Naive thymus-derived CD4-positive, alpha-beta T cell (primary cell): ENCODE measurements at regions not wholly inside any gene's neighbourhood (a gene's known extent, or its start where the extent isn't known, plus 50 kb on each side); places are given as distances from the start of the nearest gene placed in this dataset.
A peak's percentile ranks its signal among the peaks of the same experiment; 100 is the strongest.

ENCODE experiments used
- ATAC-seq: fragments of 150-1000 bp; cut with Tn5 transposase; 2 replicates; pipeline ENCODE4 v1.10.0; 2021; ENCODE audit warnings: mild to moderate bottlenecking, moderate library complexity
- CTCF ChIA-PET: fragments of 350-600 bp; sonication (Branson Sonifier 250); formaldehyde crosslinking; loops from one replicate; lab custom pipeline; 2021; ENCODE audit warnings: antibody characterized with exemption; lab: Charles Lee
- POLR2A ChIA-PET: fragments of 350-600 bp; sonication (Branson Sonifier 250); formaldehyde crosslinking; loops from one replicate; lab custom pipeline; 2021; ENCODE audit warnings: antibody characterized with exemption, inconsistent platforms; lab: Charles Lee
- DNase-seq, 9 donors: peaks; one replicate each; pipeline versions ENCODE4 v3.0.0 to v3.0.0-alpha.2; 2020 to 2022; ENCODE audit warnings: mixed read lengths in 1 of 9
- H3K27ac ChIP-seq: one replicate; pipeline ENCODE4 v1.7.0; 2013; ENCODE audit warnings: mild to moderate bottlenecking, low read depth, low read length, moderate library complexity
- H3K27me3 ChIP-seq, 2 donors: one replicate each; pipeline ENCODE4 v1.7.0; 2013; ENCODE audit warnings: low read length in 2 of 2, mild to moderate bottlenecking in 2 of 2, moderate library complexity in 2 of 2; ENCODE audit not compliant: control insufficient read depth in 2 of 2, insufficient read depth in 2 of 2
- H3K36me3 ChIP-seq, 3 experiments: 1 replicate in 2 of 3; 2 replicates in 1 of 3; pipeline ENCODE4 v1.7.0; 2013; ENCODE audit warnings: low read length in 3 of 3, mild to moderate bottlenecking in 3 of 3, moderate library complexity in 1 of 3; ENCODE audit not compliant: insufficient read depth in 3 of 3, control insufficient read depth in 2 of 3
- H3K4me1 ChIP-seq, 2 donors: one replicate each; pipeline ENCODE4 v1.7.0; 2013; ENCODE audit warnings: low read length in 2 of 2, mild to moderate bottlenecking in 2 of 2, moderate library complexity in 1 of 2; ENCODE audit not compliant: control insufficient read depth in 2 of 2, insufficient read depth in 2 of 2
- H3K4me3 ChIP-seq: 2 replicates; pipeline ENCODE4 v1.7.0; 2013; ENCODE audit warnings: mild to moderate bottlenecking, low read length
- H3K9me3 ChIP-seq, 3 experiments: 1 replicate in 2 of 3; 2 replicates in 1 of 3; pipeline ENCODE4 v1.7.0; 2013; ENCODE audit warnings: low read length in 3 of 3; ENCODE audit not compliant: control insufficient read depth in 2 of 3
- H3K27ac Mint-ChIP-seq, 9 donors: one replicate each; pipeline ENCODE4 v1.8.0; 2020 to 2022; ENCODE audit warnings: mixed read lengths in 9 of 9, mild to moderate bottlenecking in 8 of 9, moderate library complexity in 5 of 9, inconsistent platforms in 2 of 9
- H3K27me3 Mint-ChIP-seq, 5 donors: one replicate each; pipeline ENCODE4 v1.8.0; 2021 to 2022; ENCODE audit warnings: mixed read lengths in 5 of 5, mild to moderate bottlenecking in 1 of 5
- H3K36me3 Mint-ChIP-seq, 5 donors: one replicate each; pipeline ENCODE4 v1.8.0; 2020 to 2022; ENCODE audit warnings: mixed read lengths in 5 of 5, mild to moderate bottlenecking in 3 of 5, inconsistent platforms in 1 of 5
- H3K4me1 Mint-ChIP-seq, 7 donors: one replicate each; pipeline ENCODE4 v1.8.0; 2020 to 2022; ENCODE audit warnings: mixed read lengths in 7 of 7, mild to moderate bottlenecking in 3 of 7, inconsistent platforms in 1 of 7
- H3K4me3 Mint-ChIP-seq, 10 donors: one replicate each; pipeline ENCODE4 v1.8.0; 2020 to 2022; ENCODE audit warnings: mild to moderate bottlenecking in 10 of 10, mixed read lengths in 10 of 10, moderate library complexity in 6 of 10, inconsistent platforms in 2 of 10
- H3K9me3 Mint-ChIP-seq, 11 donors: one replicate each; pipeline ENCODE4 v1.8.0; 2020 to 2022; ENCODE audit warnings: mixed read lengths in 11 of 11, mild to moderate bottlenecking in 4 of 11, inconsistent platforms in 1 of 11, moderate library complexity in 1 of 11
- intact Hi-C, 2 donors: fragments of 100-400 bp; cut with micrococcal nuclease; formaldehyde crosslinking; loops; one replicate each; pipeline ENCODE4 v1.15.1; 2023

- Histone ChIP-seq H3K27ac (no peak overlapping the region), H3K9me3 (no peaks in the 10 kb centered on the region), H3K4me1 (no peaks in the 10 kb centered on the region), H3K36me3 (no peaks in the 10 kb centered on the region), H3K27me3 (no peaks in the 10 kb centered on the region), H3K4me3 (no peak overlapping the region)
- Mint-ChIP-seq H3K27me3 (no peaks in the 10 kb centered on the region), H3K27ac (no peak overlapping the region), H3K4me1 (no peaks in the 10 kb centered on the region), H3K36me3 (no peaks in the 10 kb centered on the region), H3K9me3 (peaks cover 0 to 6% (median 0%) of the 10 kb centered on the region in 11 donors), H3K4me3 (no peak overlapping the region)
- ChIA-PET POLR2A (no interaction called here), CTCF (no interaction called here)
- ATAC-seq (no peak), DNase-seq (no peak)
- intact Hi-C loops: no loop called here
Observed at GRCh38 chr12:20128928-20129327, 239.4 kb upstream of the PDE3A start.

- H3K4me3 Mint-ChIP-seq: no peak overlapping the region
- no peak for DNase-seq
- H3K4me3 ChIP-seq: no peak overlapping the region
- no peaks in the 10 kb centered on the region for H3K36me3 ChIP-seq
- intact Hi-C loops: no loop called here
- H3K27ac ChIP-seq: no peak overlapping the region
- H3K27me3 ChIP-seq: no peaks in the 10 kb centered on the region
- POLR2A ChIA-PET: no interaction called here
- no peaks in the 10 kb centered on the region for H3K4me1 Mint-ChIP-seq
- no peak for ATAC-seq
- no peak overlapping the region for H3K27ac Mint-ChIP-seq
- H3K4me1 ChIP-seq: no peaks in the 10 kb centered on the region
- H3K36me3 Mint-ChIP-seq: no peaks in the 10 kb centered on the region
- H3K9me3 ChIP-seq: no peaks in the 10 kb centered on the region
- CTCF ChIA-PET: no interaction called here
- H3K27me3 Mint-ChIP-seq: no peaks in the 10 kb centered on the region
- H3K9me3 Mint-ChIP-seq: peaks cover 0 to 9% (median 0%) of the 10 kb centered on the region in 11 donors
Observed at GRCh38 chr12:20132818-20133217, 235.5 kb upstream of the PDE3A start.

- intact Hi-C loops: no loop called here
- no peak overlapping the region for H3K4me3 Mint-ChIP-seq
- H3K4me1 Mint-ChIP-seq: no peaks in the 10 kb centered on the region
- no peaks in the 10 kb centered on the region for H3K9me3 ChIP-seq
- H3K4me1 ChIP-seq: no peaks in the 10 kb centered on the region
- DNase-seq: no peak
- ChIA-PET CTCF (no interaction called here), POLR2A (no interaction called here)
- no peaks in the 10 kb centered on the region for H3K36me3 ChIP-seq
- H3K27ac ChIP-seq: no peak overlapping the region
- no peak overlapping the region for H3K27ac Mint-ChIP-seq
- H3K36me3 Mint-ChIP-seq: no peaks in the 10 kb centered on the region
- ATAC-seq: no peak
- peaks cover 0 to 6% (median 0%) of the 10 kb centered on the region in 11 donors for H3K9me3 Mint-ChIP-seq
- H3K4me3 ChIP-seq: no peak overlapping the region
- no peaks in the 10 kb centered on the region for H3K27me3 Mint-ChIP-seq
- no peaks in the 10 kb centered on the region for H3K27me3 ChIP-seq
Observed at GRCh38 chr12:20134652-20135051, 233.7 kb upstream of the PDE3A start.

- DNase-seq: no peak
Observed at GRCh38 chr12:20140751-20141150, 227.6 kb upstream of the PDE3A start.

GRCh38 chr12:20142316-20142715 lies 226.0 kb upstream of the PDE3A start:
- ChIA-PET CTCF (no interaction called here), POLR2A (no interaction called here)
- H3K4me3 Mint-ChIP-seq: no peak overlapping the region
- no peak overlapping the region for H3K27ac ChIP-seq
- peaks cover 0 to 8% (median 0%) of the 10 kb centered on the region in 11 donors for H3K9me3 Mint-ChIP-seq
- DNase-seq (no peak), ATAC-seq (no peak)
- no peaks in the 10 kb centered on the region for H3K36me3 ChIP-seq
- no peaks in the 10 kb centered on the region for H3K27me3 ChIP-seq
- no peaks in the 10 kb centered on the region for H3K36me3 Mint-ChIP-seq
- H3K4me1 ChIP-seq: no peaks in the 10 kb centered on the region
- intact Hi-C loops: no loop called here
- no peaks in the 10 kb centered on the region for H3K27me3 Mint-ChIP-seq
- no peaks in the 10 kb centered on the region for H3K9me3 ChIP-seq
- no peak overlapping the region for H3K27ac Mint-ChIP-seq
- H3K4me3 ChIP-seq: no peak overlapping the region
- peaks cover 0 to 2% (median 0%) of the 10 kb centered on the region in 7 donors for H3K4me1 Mint-ChIP-seq

More at GRCh38 chr12:20140751-20141150, 227.6 kb upstream of the PDE3A start:
- H3K27me3 Mint-ChIP-seq: no peaks in the 10 kb centered on the region
- H3K4me3 Mint-ChIP-seq: no peak overlapping the region
- CTCF ChIA-PET: no interaction called here
- Histone ChIP-seq H3K36me3 (no peaks in the 10 kb centered on the region), H3K4me1 (no peaks in the 10 kb centered on the region), H3K4me3 (no peak overlapping the region), H3K9me3 (no peaks in the 10 kb centered on the region), H3K27me3 (no peaks in the 10 kb centered on the region), H3K27ac (no peak overlapping the region)
- intact Hi-C loops: no loop called here
- peak; percentile 34 for ATAC-seq
- peaks cover 0 to 2% (median 0%) of the 10 kb centered on the region in 7 donors for H3K4me1 Mint-ChIP-seq
- H3K27ac Mint-ChIP-seq: no peak overlapping the region
- POLR2A ChIA-PET: no interaction called here
- H3K36me3 Mint-ChIP-seq: no peaks in the 10 kb centered on the region
- peaks cover 0 to 3% (median 0%) of the 10 kb centered on the region in 11 donors for H3K9me3 Mint-ChIP-seq

GRCh38 chr12:20142956-20143355 lies 225.4 kb upstream of the PDE3A start:
- Histone ChIP-seq H3K27me3 (no peaks in the 10 kb centered on the region), H3K9me3 (no peaks in the 10 kb centered on the region), H3K4me3 (no peak overlapping the region), H3K36me3 (no peaks in the 10 kb centered on the region), H3K4me1 (no peaks in the 10 kb centered on the region), H3K27ac (no peak overlapping the region)
- H3K4me1 Mint-ChIP-seq: peaks cover 0 to 2% (median 0%) of the 10 kb centered on the region in 7 donors
- no peaks in the 10 kb centered on the region for H3K27me3 Mint-ChIP-seq
- ChIA-PET CTCF (no interaction called here), POLR2A (no interaction called here)
- H3K27ac Mint-ChIP-seq: no peak overlapping the region
- H3K9me3 Mint-ChIP-seq: peaks cover 0 to 8% (median 0%) of the 10 kb centered on the region in 11 donors
- intact Hi-C loops: no loop called here
- H3K36me3 Mint-ChIP-seq: no peaks in the 10 kb centered on the region
- no peak overlapping the region for H3K4me3 Mint-ChIP-seq
- ATAC-seq (no peak), DNase-seq (no peak)

GRCh38 chr12:20144341-20144740 lies 224.0 kb upstream of the PDE3A start:
- peaks cover 0 to 2% (median 0%) of the 10 kb centered on the region in 7 donors for H3K4me1 Mint-ChIP-seq
- POLR2A ChIA-PET: no interaction called here
- intact Hi-C loops: no loop called here
- no peak overlapping the region for H3K4me3 ChIP-seq
- no peaks in the 10 kb centered on the region for H3K27me3 ChIP-seq
- H3K36me3 Mint-ChIP-seq: no peaks in the 10 kb centered on the region
- no peak overlapping the region for H3K4me3 Mint-ChIP-seq
- ATAC-seq (no peak), DNase-seq (no peak)
- H3K36me3 ChIP-seq: no peaks in the 10 kb centered on the region
- H3K27ac Mint-ChIP-seq: no peak overlapping the region
- no peaks in the 10 kb centered on the region for H3K4me1 ChIP-seq
- no peaks in the 10 kb centered on the region for H3K27me3 Mint-ChIP-seq
- H3K27ac ChIP-seq: no peak overlapping the region
- peaks cover 0 to 9% (median 0%) of the 10 kb centered on the region in 11 donors for H3K9me3 Mint-ChIP-seq
- CTCF ChIA-PET: no interaction called here
- H3K9me3 ChIP-seq: no peaks in the 10 kb centered on the region
